Cardiac fibroblast (primary cell): ENCODE measurements at regions not wholly inside any gene's neighbourhood (a gene's known extent, or its start where the extent isn't known, plus 50 kb on each side); places are given as distances from the start of the nearest gene placed in this dataset.

Experiments used
- DNase-seq, 2 donors: peaks; one replicate each; pipeline versions ENCODE4 v3.0.0 to v3.0.0-alpha.2; 2010; ENCODE audit warnings: low read depth in 2 of 2
- H3K4me3 ChIP-seq, 2 donors: replicated peaks in 1 of 2; 1 replicate in 1 of 2; 2 replicates in 1 of 2; pipeline ENCODE4 v1.5.1; 2011; ENCODE audit warnings: low read depth in 2 of 2, low read length in 2 of 2, mild to moderate bottlenecking in 2 of 2, moderate library complexity in 1 of 2
- CTCF ChIP-seq: IDR thresholded peaks from one replicate; pipeline ENCODE4 v1.5.1; 2011; ENCODE audit warnings: low read depth, mild to moderate bottlenecking, low read length, inconsistent platforms

DNA sequence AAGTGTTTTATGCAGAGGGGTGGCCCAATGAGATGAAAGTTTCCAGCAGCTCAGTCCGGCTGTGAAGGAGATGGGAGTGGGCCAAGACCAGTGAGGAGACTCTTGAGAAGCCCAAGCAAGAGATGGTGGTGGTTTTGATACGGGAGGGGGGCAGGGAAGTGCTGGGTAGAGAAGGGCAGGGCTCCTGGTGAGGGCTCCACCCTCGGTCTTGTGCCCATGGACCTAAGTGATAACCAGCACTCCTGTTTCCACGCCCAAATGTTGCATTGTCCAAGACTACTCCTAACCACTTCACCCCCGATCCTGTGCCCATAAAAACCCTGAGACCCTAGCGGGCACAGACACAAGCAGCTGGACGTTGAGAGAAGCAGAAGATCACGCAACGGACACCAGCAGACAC lies 140.9 kb downstream of the MIS18A start:
- DNase-seq, result no peak
- no peak for TF ChIP-seq CTCF
- H3K4me3 ChIP-seq, result no peak overlapping the region

DNA sequence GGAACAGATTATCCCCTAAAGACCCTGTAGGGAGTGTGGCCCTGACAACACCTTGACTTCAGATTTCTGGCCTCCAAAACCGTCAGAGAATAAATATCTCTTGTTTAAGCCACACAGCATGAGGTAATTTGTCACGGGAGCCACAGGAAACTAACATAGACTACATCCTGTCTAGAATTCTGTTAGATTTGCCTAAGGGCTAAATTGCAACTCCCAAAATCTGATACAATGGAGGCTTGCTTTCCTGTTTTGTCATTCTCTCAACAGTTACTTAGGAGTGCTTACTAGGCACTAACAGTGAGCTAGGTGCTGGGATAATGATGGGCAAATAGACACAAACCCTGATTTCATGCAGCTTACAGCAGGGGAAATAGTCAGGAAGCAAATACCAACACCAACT lies 141.6 kb downstream of the MIS18A start:
- no peak for DNase-seq
- H3K4me3 ChIP-seq, result no peak overlapping the region
- TF ChIP-seq CTCF, result no peak

DNA sequence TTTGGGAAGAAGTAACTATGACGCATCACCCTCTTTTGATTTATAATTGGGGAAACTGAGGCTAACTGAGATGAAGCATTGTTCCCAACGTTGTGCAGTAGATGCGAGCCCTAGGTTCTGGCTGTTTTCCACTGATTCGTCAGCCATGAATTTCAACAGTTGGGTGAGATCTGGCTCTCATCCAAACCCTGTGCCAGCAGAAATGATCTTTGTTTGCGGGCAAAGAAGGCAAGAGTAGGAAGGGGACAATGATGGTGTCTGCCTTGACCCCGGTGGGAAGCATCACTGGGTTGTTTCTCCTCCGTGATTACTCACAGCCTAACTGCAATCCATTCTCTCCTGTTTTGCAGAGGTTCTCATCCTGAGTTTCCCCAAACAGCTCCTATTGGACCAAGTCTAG lies 142.3 kb downstream of the MIS18A start:
- no peak overlapping the region for H3K4me3 ChIP-seq
- TF ChIP-seq CTCF, result no peak
- DNase-seq, result no peak

DNA sequence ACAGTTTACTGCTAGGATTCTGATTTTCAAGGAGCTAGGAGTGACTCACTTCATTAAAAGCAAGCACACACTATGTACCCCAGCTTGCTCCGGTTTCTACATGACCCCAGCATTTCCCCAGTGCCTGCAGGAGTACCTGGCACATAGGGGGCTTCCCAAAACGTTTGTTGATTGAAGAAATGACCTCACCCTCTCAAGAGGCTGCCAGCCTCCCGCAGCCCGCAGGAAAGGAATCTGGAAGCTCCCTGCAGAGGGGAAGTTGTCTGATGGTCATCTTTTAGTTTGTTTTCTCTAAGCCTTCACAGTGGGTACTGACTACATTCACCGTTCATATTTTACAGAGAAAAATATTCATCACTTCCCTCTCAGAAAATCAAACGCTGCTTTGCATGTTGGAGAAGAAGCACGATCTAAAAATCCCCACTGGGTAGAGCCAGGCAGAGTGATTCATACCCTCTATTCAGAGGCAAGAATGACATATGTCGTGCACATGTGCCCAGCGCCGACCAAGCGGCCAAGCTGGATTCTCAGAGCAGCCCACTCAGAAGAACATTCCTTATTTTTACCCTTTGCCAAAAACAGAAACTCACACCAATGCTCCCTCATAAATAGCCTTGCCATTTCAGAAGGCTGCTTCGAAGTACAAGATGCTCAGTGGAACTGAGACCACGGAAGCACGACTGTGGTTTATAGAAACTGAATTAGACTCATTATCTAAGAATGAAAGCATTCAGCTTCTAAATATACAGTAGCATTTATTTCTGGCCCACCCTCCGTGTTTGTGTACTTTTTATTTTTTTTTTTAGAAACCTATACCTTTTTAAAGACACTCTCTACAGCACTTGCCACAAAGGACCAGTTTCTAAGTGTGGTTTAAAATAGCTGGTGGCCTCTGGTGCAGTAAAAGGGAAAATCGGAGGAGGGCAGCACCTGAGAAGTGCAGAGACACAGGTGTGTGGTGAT lies 143.2 kb downstream of the MIS18A start:
- TF ChIP-seq CTCF, result no peak
- no peak overlapping the region for H3K4me3 ChIP-seq
- peak in 1 of 2 donors; percentile 0 for DNase-seq

DNA sequence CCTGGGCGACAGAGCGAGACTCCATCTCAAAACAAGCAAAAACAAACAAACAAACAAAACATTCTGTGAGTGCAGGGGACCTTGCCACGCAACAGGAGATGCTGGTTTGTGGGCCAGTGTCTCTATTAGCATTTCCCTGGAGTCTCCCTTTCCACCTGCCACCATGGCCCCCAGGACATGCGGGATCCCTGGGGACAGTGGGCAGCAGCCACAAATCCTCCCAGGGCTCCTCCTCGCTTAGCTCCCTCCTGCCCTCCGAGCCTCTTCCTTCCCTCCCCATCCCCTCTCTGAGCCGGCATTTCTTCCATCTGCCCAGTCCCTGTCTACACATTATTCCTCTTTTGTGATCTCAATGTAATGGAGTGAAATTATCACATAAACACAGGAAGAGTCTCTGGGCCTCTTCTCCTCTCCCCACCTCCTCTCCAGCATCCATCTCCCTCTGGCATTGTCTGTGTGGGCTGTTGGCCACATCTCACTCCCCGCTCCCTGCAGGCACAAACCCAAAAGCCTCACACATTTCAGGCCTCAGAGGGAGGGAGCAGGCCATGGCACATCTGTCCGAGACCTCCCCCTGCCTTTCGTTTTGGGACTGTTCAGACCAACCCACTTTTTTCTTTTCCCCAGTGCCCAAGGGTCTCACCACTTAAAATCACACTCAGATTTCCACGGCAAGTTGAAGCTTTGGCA lies 144.3 kb downstream of the MIS18A start:
- no peak for DNase-seq
- TF ChIP-seq CTCF, result no peak
- no peak overlapping the region for H3K4me3 ChIP-seq

DNA sequence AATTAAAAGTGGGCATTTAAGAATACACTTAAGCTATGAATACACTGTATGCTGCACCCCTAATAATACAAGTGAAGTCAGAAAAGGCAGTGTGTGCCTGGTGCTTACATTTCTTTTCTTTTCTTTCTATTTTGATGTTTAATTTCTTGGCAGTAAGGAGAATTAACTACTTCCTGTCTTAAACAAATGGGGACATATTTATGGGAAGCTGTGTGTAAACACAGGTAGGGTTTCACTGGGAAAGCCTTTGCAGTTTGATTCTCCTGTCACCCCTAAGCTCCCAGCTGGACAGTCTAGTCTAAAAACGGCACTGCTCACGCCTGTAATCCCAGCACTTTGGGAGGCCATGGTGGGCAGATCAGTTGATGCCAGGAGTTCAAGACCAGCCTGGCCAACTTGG lies 146.0 kb downstream of the MIS18A start:
- no peak for TF ChIP-seq CTCF
- no peak for DNase-seq
- H3K4me3 ChIP-seq, result no peak overlapping the region
